Suprapubic skin (tissue), 4 donors: ENCODE measurements at regions not wholly inside any gene's neighbourhood (a gene's known extent, or its start where the extent isn't known, plus 50 kb on each side); places are given as distances from the start of the nearest gene placed in this dataset.

Source experiments
- DNase-seq, 2 donors: peaks; one replicate each; pipeline ENCODE4 v3.0.0-alpha.2; 2019; ENCODE audit warnings: low spot score in 2 of 2
- H3K27ac ChIP-seq: fragments of 200-600 bp; sonication (generic); one replicate; pipeline ENCODE4 v1.5.1; 2019
- H3K27me3 ChIP-seq: fragments of 200-600 bp; sonication (generic); one replicate; pipeline ENCODE4 v1.5.1; 2019
- H3K36me3 ChIP-seq: fragments of 200-600 bp; sonication (generic); one replicate; pipeline ENCODE4 v1.5.1; 2019
- H3K4me1 ChIP-seq: fragments of 200-600 bp; sonication (generic); one replicate; pipeline ENCODE4 v1.5.1; 2019
- H3K4me3 ChIP-seq: fragments of 200-600 bp; sonication (generic); one replicate; pipeline ENCODE4 v1.5.1; 2019; ENCODE audit warnings: mild to moderate bottlenecking
- H3K9me3 ChIP-seq: fragments of 200-600 bp; sonication (generic); one replicate; pipeline ENCODE4 v1.5.1; 2019
- CTCF ChIP-seq, 2 donors: fragments of 200-600 bp in 1 of 2; fragments of 450-650 bp in 1 of 2; sonication (generic) in 1 of 2; IDR thresholded peaks; one replicate each; pipeline ENCODE4 v1.5.1; 2016 to 2019; ENCODE audit warnings: antibody characterized with exemption in 2 of 2, mild to moderate bottlenecking in 1 of 2, moderate library complexity in 1 of 2
- EP300 ChIP-seq: sonication (generic); formaldehyde crosslinking; IDR thresholded peaks from one replicate; pipeline ENCODE4 v1.6.1; 2017; ENCODE audit warnings: antibody characterized with exemption
- POLR2A ChIP-seq, 2 donors: fragments of 450-650 bp; IDR thresholded peaks; one replicate each; pipeline ENCODE4 v1.6.1; 2017; ENCODE audit warnings: antibody characterized with exemption in 2 of 2, mild to moderate bottlenecking in 2 of 2, moderate library complexity in 2 of 2
- POLR2AphosphoS5 ChIP-seq, 3 donors: sonication (generic); formaldehyde crosslinking; IDR thresholded peaks; one replicate each; pipeline ENCODE4 v1.6.1; 2017; ENCODE audit warnings: antibody characterized with exemption in 3 of 3
- WGBS: methylation state at CpG from one replicate; pipeline ENCODE4 v1.1.5; 2018; 5-methylcytosine and 5-hydroxymethylcytosine counted together

DNA sequence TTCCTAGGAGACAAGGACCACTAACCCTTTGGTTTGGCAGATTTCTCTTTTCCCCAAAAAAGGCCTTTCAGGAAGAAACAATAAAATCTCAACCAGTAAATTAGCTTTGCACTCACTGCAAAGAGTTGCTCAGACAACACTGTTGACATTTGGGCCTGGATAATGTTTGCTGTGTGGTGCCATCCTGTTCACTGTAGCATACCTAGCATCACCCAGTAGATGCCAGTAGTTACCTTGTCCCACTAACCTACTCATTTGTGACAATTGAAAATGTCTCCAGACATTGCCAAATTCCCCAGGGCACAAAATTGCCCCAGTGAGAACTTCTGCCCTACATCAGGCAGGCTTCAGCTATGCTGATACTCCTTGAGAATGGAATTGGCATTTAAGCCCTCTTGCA is 177.0 kb upstream of the ERCC4 start:
- no peaks in the 10 kb centered on the region for H3K36me3 ChIP-seq
- no peak overlapping the region for H3K4me3 ChIP-seq
- no peaks in the 10 kb centered on the region for H3K27me3 ChIP-seq
- TF ChIP-seq EP300 (no peak), POLR2AphosphoS5 (IDR thresholded peaks at IDR 0.05) (no peak), POLR2A (IDR thresholded peaks at IDR 0.05) (no peak), CTCF (IDR thresholded peaks at IDR 0.05) (no peak)
- H3K9me3 ChIP-seq = peaks cover 9% of the 10 kb centered on the region
- H3K4me1 ChIP-seq = no peaks in the 10 kb centered on the region
- no peak for DNase-seq
- no peak overlapping the region for H3K27ac ChIP-seq

DNA sequence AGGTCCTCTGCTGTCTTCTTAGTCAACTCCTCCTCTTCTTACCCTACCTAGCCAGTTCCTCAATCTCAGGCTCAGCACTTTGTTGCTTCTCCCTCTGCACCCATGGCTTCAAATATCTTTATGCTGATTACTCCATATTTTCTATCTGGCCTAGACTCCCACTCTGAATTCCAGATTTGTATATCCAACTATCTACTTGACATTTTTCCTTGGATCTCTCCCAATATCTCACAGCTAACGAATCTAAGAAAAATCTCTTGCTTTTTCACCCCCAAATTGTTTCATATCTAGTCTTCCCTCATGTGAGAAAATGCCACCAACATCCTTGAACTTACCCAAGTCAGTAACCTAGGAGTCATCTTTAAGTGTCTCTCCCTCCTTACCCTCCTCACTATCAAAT is 176.4 kb upstream of the ERCC4 start:
- Histone ChIP-seq H3K27ac (no peak overlapping the region), H3K9me3 (peaks cover 9% of the 10 kb centered on the region), H3K4me1 (no peaks in the 10 kb centered on the region), H3K27me3 (no peaks in the 10 kb centered on the region), H3K36me3 (no peaks in the 10 kb centered on the region), H3K4me3 (no peak overlapping the region)
- no peak for DNase-seq
- 59% methylated on average over 1 of the region's 1 CpG for WGBS
- TF ChIP-seq EP300 (no peak), CTCF (IDR thresholded peaks at IDR 0.05) (no peak), POLR2A (IDR thresholded peaks at IDR 0.05) (no peak), POLR2AphosphoS5 (IDR thresholded peaks at IDR 0.05) (no peak)

DNA sequence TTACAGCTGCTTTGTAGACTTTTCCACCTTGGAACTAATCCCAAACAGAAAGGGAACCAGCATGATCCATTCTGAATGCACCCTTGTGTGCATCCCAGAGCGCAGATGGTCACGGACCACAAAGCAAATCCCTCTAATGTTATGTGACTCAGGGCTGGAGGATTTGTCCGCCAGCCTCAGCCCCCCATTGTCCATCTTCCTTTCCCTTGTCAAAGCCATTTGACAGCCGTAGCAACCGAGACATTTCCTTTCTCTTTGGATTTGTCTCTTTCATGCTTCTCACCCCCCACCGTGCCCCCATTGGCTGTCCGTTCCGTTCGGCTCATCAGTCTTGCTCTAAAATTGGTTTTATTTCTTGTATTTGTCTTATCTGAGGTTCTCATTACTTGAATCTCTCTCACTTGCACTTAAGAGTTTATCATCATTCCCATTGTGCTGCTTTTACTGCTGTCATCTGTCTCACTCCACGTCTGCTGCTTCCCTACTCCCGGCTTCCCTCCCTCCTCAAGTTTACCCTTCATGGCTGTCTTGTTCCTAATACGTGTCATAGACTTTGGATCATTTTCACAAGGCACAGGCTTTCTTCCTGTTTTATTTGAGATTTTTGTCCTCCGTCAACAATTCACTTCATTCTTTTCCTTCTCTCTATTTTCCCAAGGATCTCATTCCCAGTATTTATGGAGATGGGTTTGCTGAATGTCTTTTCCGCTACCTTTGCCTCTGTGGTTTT is 163.4 kb upstream of the ERCC4 start:
- H3K9me3 ChIP-seq = no peaks in the 10 kb centered on the region
- 73% methylated on average over 14 of the region's 14 CpGs for WGBS

DNA sequence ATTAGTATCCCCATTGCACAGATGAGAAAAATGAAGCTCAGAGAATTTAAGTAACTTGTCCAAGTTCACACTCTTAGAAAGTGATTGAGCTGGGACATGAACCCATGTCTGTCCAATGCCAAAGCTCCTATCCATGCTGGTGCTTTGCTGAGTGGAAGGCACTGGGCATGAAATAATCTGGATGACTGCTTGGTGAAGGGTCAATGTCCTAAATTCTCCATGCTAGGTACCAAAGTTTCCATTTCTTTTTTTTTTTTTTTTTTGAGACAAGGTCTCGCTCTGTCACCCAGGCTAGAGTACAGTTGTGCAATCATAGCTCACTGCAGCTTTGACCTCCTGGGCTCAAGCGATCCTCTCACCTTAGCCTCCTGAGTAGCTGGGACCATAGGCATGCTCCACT is 153.6 kb upstream of the ERCC4 start:
- Histone ChIP-seq H3K27me3 (no peaks in the 10 kb centered on the region), H3K4me3 (no peak overlapping the region), H3K4me1 (no peaks in the 10 kb centered on the region), H3K9me3 (no peaks in the 10 kb centered on the region), H3K27ac (no peak overlapping the region), H3K36me3 (no peaks in the 10 kb centered on the region)
- no peak for DNase-seq
- 80% methylated on average over 2 of the region's 2 CpGs for WGBS
- TF ChIP-seq POLR2A (IDR thresholded peaks at IDR 0.05) (no peak), POLR2AphosphoS5 (IDR thresholded peaks at IDR 0.05) (no peak), EP300 (no peak), CTCF (IDR thresholded peaks at IDR 0.05) (no peak)

More for the DNA sequence above, 163.4 kb upstream of the ERCC4 start:
- H3K4me3 ChIP-seq = no peak overlapping the region
- DNase-seq = no peak
- TF ChIP-seq CTCF (IDR thresholded peaks at IDR 0.05) (no peak), EP300 (no peak), POLR2AphosphoS5 (IDR thresholded peaks at IDR 0.05) (no peak), POLR2A (IDR thresholded peaks at IDR 0.05) (no peak)
- H3K36me3 ChIP-seq = no peaks in the 10 kb centered on the region
- no peaks in the 10 kb centered on the region for H3K4me1 ChIP-seq
- H3K27ac ChIP-seq = no peak overlapping the region
- H3K27me3 ChIP-seq = peaks cover 5% of the 10 kb centered on the region

GRCh38 chr16:13767215-13767614 is 152.7 kb upstream of the ERCC4 start:
- H3K9me3 ChIP-seq = no peaks in the 10 kb centered on the region
- TF ChIP-seq EP300 (no peak), POLR2A (IDR thresholded peaks at IDR 0.05) (no peak), CTCF (IDR thresholded peaks at IDR 0.05) (peak in 1 of 2 donors; percentile 8)
- 53% methylated on average over 7 of the region's 7 CpGs for WGBS

More at GRCh38 chr16:13767215-13767614, 152.7 kb upstream of the ERCC4 start:
- no peak overlapping the region for H3K4me3 ChIP-seq
- H3K4me1 ChIP-seq = no peaks in the 10 kb centered on the region
- no peaks in the 10 kb centered on the region for H3K36me3 ChIP-seq
- H3K27me3 ChIP-seq = no peaks in the 10 kb centered on the region
- no peak overlapping the region for H3K27ac ChIP-seq
- no peak for DNase-seq
